Endodermal cell (in vitro differentiated cells): ENCODE measurements at regions not wholly inside any gene's neighbourhood (a gene's known extent, or its start where the extent isn't known, plus 50 kb on each side); places are given as distances from the start of the nearest gene placed in this dataset.

ENCODE experiments used
- DNase-seq: peaks from one replicate; pipeline ENCODE4 v3.0.0-alpha.2; 2017
- H3K27ac ChIP-seq: 2 replicates; pipeline ENCODE4 v1.5.1; 2013; ENCODE audit warnings: mild to moderate bottlenecking, low read depth, low read length, moderate library complexity
- H3K27me3 ChIP-seq: 2 replicates; pipeline ENCODE4 v1.6.1; 2013; ENCODE audit warnings: mild to moderate bottlenecking, low read length, moderate library complexity; ENCODE audit not compliant: insufficient read depth, control insufficient read depth, poor library complexity, severe bottlenecking
- H3K36me3 ChIP-seq: 2 replicates; pipeline ENCODE4 v1.7.0; 2013; ENCODE audit warnings: mild to moderate bottlenecking, low read length, moderate library complexity; ENCODE audit not compliant: control insufficient read depth, insufficient read depth
- H3K4me1 ChIP-seq: one replicate; pipeline ENCODE4 v1.7.0; 2013; ENCODE audit warnings: low read length; ENCODE audit not compliant: control insufficient read depth, insufficient read depth
- H3K4me3 ChIP-seq: 2 replicates; pipeline ENCODE4 v1.5.1; 2013; ENCODE audit warnings: mild to moderate bottlenecking, low read length, moderate library complexity
- H3K9ac ChIP-seq: 2 replicates; pipeline ENCODE4 v1.6.1; 2013; ENCODE audit warnings: mild to moderate bottlenecking, low read length, moderate library complexity; ENCODE audit not compliant: poor library complexity, severe bottlenecking; ENCODE audit errors: extremely low read depth
- H3K9me3 ChIP-seq: 2 replicates; pipeline ENCODE4 v1.6.1; 2013; ENCODE audit warnings: mild to moderate bottlenecking, low read length, moderate library complexity; ENCODE audit not compliant: control insufficient read depth
- H3K27ac Mint-ChIP-seq: 2 replicates; pipeline ENCODE4 v1.8.0; 2020; ENCODE audit warnings: mixed read lengths
- H3K27me3 Mint-ChIP-seq: 2 replicates; pipeline ENCODE4 v1.8.0; 2021; ENCODE audit warnings: mild to moderate bottlenecking, mixed read lengths; ENCODE audit not compliant: insufficient read depth
- H3K36me3 Mint-ChIP-seq: 2 replicates; pipeline ENCODE4 v1.8.0; 2020; ENCODE audit warnings: low read depth, mixed read lengths
- H3K4me1 Mint-ChIP-seq: 2 replicates; pipeline ENCODE4 v1.8.0; 2020; ENCODE audit warnings: mixed read lengths
- H3K4me3 Mint-ChIP-seq: 2 replicates; pipeline ENCODE4 v1.8.0; 2020; ENCODE audit warnings: mild to moderate bottlenecking, moderate library complexity, mixed read lengths
- H3K9me3 Mint-ChIP-seq: 2 replicates; pipeline ENCODE4 v1.8.0; 2020; ENCODE audit warnings: mild to moderate bottlenecking, mixed read lengths
- CTCF ChIP-seq: fragments of 200-600 bp; sonication (generic); conservative IDR thresholded peaks from 2 replicates; pipeline ENCODE4 v1.5.0; 2021; ENCODE audit warnings: antibody characterized with exemption, mild to moderate bottlenecking
- WGBS, 2 experiments: methylation state at CpG; one replicate each; pipeline versions ENCODE4 v1.1.5 to v1.1.7; 2013; ENCODE audit warnings: missing lambda C conversion rate in 2 of 2, mixed read lengths in 1 of 2; ENCODE audit not compliant: insufficient coverage in 1 of 2, insufficient read length in 1 of 2; 5-methylcytosine and 5-hydroxymethylcytosine counted together

- Histone ChIP-seq H3K27me3 (no peaks in the 10 kb centered on the region), H3K9me3 (no peaks in the 10 kb centered on the region), H3K9ac (no peak overlapping the region), H3K27ac (no peak overlapping the region), H3K36me3 (no peaks in the 10 kb centered on the region), H3K4me3 (no peak overlapping the region), H3K4me1 (no peaks in the 10 kb centered on the region)
- no peak for DNase-seq
- 94 to 100% methylated on average over 4 to 15 of the region's 15 CpGs for WGBS, 2 experiments
- H3K4me1 Mint-ChIP-seq, result peaks cover 2% of the 10 kb centered on the region
- no peaks in the 10 kb centered on the region for H3K9me3 Mint-ChIP-seq
- no peak overlapping the region for H3K4me3 Mint-ChIP-seq
- no peak overlapping the region for H3K27ac Mint-ChIP-seq
- H3K27me3 Mint-ChIP-seq, result no peaks in the 10 kb centered on the region
- H3K36me3 Mint-ChIP-seq, result no peaks in the 10 kb centered on the region
- no peak for TF ChIP-seq CTCF
These were observed 597.8 kb upstream of the MGMT start for GRCh38 chr10:128869101-128869749.

GRCh38 chr10:128870830-128871597 is 596.0 kb upstream of the MGMT start:
- Histone ChIP-seq H3K36me3 (no peaks in the 10 kb centered on the region), H3K9me3 (no peaks in the 10 kb centered on the region), H3K4me3 (no peak overlapping the region), H3K27me3 (no peaks in the 10 kb centered on the region), H3K4me1 (no peaks in the 10 kb centered on the region), H3K27ac (no peak overlapping the region), H3K9ac (no peak overlapping the region)
- peaks cover 2% of the 10 kb centered on the region for H3K4me1 Mint-ChIP-seq
- H3K27ac Mint-ChIP-seq, result peak overlapping the region; percentile 44
- H3K36me3 Mint-ChIP-seq, result no peaks in the 10 kb centered on the region
- no peaks in the 10 kb centered on the region for H3K27me3 Mint-ChIP-seq
- 90 to 93% methylated on average over 6 to 11 of the region's 11 CpGs for WGBS, 2 experiments
- no peaks in the 10 kb centered on the region for H3K9me3 Mint-ChIP-seq
- no peak for DNase-seq
- TF ChIP-seq CTCF, result no peak
- H3K4me3 Mint-ChIP-seq, result no peak overlapping the region

GRCh38 chr10:128871671-128872231 is 595.3 kb upstream of the MGMT start:
- no peaks in the 10 kb centered on the region for H3K9me3 ChIP-seq
- Mint-ChIP-seq H3K36me3 (no peaks in the 10 kb centered on the region), H3K4me1 (peaks cover 2% of the 10 kb centered on the region), H3K27ac (no peak overlapping the region), H3K9me3 (no peaks in the 10 kb centered on the region), H3K4me3 (no peak overlapping the region), H3K27me3 (no peaks in the 10 kb centered on the region)
- WGBS, 2 experiments, result 92 to 98% methylated on average over 11 to 14 of the region's 14 CpGs
- H3K9ac ChIP-seq, result no peak overlapping the region
- no peak overlapping the region for H3K4me3 ChIP-seq
- no peak for TF ChIP-seq CTCF
- no peaks in the 10 kb centered on the region for H3K36me3 ChIP-seq
- H3K4me1 ChIP-seq, result no peaks in the 10 kb centered on the region
- no peak overlapping the region for H3K27ac ChIP-seq
- no peaks in the 10 kb centered on the region for H3K27me3 ChIP-seq
- no peak for DNase-seq
